ENCODE measurements at regions not wholly inside any gene's neighbourhood (a gene's known extent, or its start where the extent isn't known, plus 50 kb on each side); places are given as distances from the start of the nearest gene placed in this dataset.
A peak's percentile ranks its signal among the peaks of the same experiment; 100 is the strongest.

DNA sequence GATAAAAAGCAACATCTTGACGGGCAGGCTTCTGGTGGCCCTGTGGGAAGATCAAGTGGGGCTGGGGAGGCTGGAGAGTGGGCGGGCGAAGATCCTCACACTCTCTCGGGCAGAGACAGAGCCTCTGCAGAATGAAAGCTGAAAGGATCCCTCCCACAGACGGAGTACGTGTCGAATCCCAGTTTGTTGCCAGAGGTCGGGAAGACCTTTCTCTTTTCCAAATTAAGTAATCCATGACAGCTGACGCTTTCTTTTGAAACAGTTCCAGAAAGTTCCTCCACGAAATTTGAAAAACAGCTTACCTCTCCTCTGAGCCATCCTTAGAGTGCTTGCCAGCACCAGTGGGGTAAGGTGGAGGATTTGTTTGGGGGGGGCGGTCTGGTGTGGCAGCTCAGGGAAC lies 155.6 kb upstream of the SMLR1 start:
- Histone ChIP-seq H3K4me1 (no peaks in the 10 kb centered on the region), H3K27me3 (ENCODE audit: low read depth) (no peaks in the 10 kb centered on the region), H3K27ac (peak overlapping the region; percentile 39), H3K9me3 (no peaks in the 10 kb centered on the region), H3K4me3 (no peak overlapping the region), H3K36me3 (no peaks in the 10 kb centered on the region)
- no peak for DNase-seq
- TF ChIP-seq, protein P1, sequence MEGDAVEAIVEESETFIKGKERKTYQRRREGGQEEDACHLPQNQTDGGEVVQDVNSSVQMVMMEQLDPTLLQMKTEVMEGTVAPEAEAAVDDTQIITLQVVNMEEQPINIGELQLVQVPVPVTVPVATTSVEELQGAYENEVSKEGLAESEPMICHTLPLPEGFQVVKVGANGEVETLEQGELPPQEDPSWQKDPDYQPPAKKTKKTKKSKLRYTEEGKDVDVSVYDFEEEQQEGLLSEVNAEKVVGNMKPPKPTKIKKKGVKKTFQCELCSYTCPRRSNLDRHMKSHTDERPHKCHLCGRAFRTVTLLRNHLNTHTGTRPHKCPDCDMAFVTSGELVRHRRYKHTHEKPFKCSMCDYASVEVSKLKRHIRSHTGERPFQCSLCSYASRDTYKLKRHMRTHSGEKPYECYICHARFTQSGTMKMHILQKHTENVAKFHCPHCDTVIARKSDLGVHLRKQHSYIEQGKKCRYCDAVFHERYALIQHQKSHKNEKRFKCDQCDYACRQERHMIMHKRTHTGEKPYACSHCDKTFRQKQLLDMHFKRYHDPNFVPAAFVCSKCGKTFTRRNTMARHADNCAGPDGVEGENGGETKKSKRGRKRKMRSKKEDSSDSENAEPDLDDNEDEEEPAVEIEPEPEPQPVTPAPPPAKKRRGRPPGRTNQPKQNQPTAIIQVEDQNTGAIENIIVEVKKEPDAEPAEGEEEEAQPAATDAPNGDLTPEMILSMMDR (IDR thresholded peaks at IDR 0.05) = no peak
- ATAC-seq = peak; percentile 64 to 72
- intact Hi-C loops (cut with DNase I) = no loop called here

DNA sequence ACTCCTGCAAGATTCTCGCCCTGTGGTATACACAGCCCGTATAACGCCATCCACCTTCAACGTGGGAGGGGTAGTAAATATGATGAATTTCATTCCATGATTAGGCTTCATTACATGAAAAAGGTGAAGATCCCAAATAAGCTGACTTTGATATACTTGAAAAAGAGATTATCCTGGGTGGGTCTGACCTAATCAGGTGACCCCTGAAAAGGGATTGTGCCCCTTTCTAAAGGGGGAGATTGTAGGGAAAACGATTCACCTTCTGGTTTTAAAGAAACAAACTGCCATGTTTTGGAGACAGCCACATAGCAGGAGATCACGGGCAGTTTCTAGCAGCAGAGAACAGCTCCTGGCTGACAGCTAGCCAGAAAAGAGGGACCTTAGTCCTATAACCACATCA lies 155.1 kb upstream of the SMLR1 start:
- H3K9me3 ChIP-seq = no peaks in the 10 kb centered on the region
- intact Hi-C loops (cut with DNase I) = no loop called here
- TF ChIP-seq, protein P1 (IDR thresholded peaks at IDR 0.05) = no peak
- DNase-seq (no peak), ATAC-seq (peak in 1 of 2 donors; percentile 29)
- no peak overlapping the region for H3K4me3 ChIP-seq
- H3K27me3 ChIP-seq (ENCODE audit: low read depth) = no peaks in the 10 kb centered on the region
- H3K36me3 ChIP-seq = no peaks in the 10 kb centered on the region
- no peaks in the 10 kb centered on the region for H3K4me1 ChIP-seq
- no peak overlapping the region for H3K27ac ChIP-seq

GRCh38 chr6:130674604-130675003 lies 152.6 kb upstream of the SMLR1 start:
- DNase-seq (no peak), ATAC-seq (no peak)
- H3K9me3 ChIP-seq = peaks cover 7% of the 10 kb centered on the region
- H3K27me3 ChIP-seq (ENCODE audit: low read depth) = no peaks in the 10 kb centered on the region
- TF ChIP-seq, protein P1 (IDR thresholded peaks at IDR 0.05) = no peak
- H3K4me1 ChIP-seq = peaks cover 5% of the 10 kb centered on the region
- H3K4me3 ChIP-seq = no peak overlapping the region
- no peak overlapping the region for H3K27ac ChIP-seq
- intact Hi-C loops (cut with DNase I) = no loop called here
- H3K36me3 ChIP-seq = no peaks in the 10 kb centered on the region

DNA sequence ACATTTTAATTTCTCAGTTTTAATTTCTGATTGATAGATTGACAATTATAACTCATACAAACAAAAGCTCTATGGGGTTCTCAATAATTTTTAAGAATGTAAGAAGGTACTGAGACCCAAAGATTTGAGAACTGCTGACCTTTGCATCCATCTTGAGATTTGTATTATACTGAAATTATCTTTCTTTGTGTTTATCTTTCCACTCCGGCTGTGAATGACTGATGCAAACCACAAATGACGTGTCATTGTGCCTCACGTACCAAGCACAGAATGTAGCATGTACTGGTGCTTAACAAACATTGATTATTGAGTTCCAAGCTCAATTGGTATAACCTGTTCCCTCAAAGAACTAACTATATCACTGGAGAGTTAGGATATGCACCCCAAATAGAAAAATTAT lies 152.1 kb upstream of the SMLR1 start:
- Histone ChIP-seq H3K9me3 (peaks cover 7% of the 10 kb centered on the region), H3K27ac (no peak overlapping the region), H3K27me3 (ENCODE audit: low read depth) (no peaks in the 10 kb centered on the region), H3K4me1 (peaks cover 7% of the 10 kb centered on the region), H3K36me3 (no peaks in the 10 kb centered on the region), H3K4me3 (no peak overlapping the region)
- DNase-seq (no peak), ATAC-seq (no peak)
- TF ChIP-seq, protein P1 (IDR thresholded peaks at IDR 0.05) = no peak
- intact Hi-C loops (cut with DNase I) = no loop called here

DNA sequence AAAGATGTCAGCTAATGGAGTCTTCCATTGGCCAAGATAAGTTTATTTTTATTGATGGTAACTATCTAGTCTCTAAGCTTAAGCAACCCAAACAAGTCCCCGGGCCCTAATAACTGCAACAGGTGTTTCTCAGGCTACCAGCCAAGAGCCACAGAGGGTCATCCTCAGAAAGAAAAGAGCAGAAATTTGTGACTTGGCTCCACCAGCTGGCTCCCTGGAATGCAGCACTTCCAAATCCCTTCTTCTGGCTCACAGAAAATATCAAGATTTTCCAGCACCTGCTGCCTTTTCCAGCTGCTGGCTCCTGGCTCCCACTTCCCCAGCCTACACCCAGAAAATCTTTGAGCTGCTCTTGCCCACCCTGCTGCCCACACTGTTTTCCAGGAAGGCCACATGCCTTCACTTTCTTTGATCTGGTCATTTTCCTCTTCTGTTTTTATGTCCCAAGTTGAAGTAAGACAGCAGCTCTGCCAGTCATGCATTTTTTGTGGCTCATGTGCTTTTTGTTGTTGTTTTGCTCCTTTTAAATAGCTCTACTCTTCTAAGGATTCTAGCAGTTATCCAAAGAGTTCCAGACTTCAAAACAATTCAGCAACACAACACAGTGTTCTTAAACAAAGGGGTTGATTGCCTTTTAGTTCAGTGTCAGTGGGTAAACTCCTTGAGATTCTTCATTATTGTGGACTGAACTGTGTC lies 151.0 kb upstream of the SMLR1 start:
- ATAC-seq (no peak), DNase-seq (no peak)
- intact Hi-C loops (cut with DNase I) = no loop called here
- Histone ChIP-seq H3K27ac (no peak overlapping the region), H3K9me3 (peaks cover 7% of the 10 kb centered on the region), H3K36me3 (no peaks in the 10 kb centered on the region), H3K4me3 (no peak overlapping the region), H3K27me3 (ENCODE audit: low read depth) (no peaks in the 10 kb centered on the region), H3K4me1 (peaks cover 7% of the 10 kb centered on the region)
- TF ChIP-seq, protein P1 (IDR thresholded peaks at IDR 0.05) = no peak
